ENCODE measurements at regions not wholly inside any gene's neighbourhood (a gene's known extent, or its start where the extent isn't known, plus 50 kb on each side); places are given as distances from the start of the nearest gene placed in this dataset.

- H3K4me3 ChIP-seq (ENCODE audit: low read depth, low read length): no peak overlapping the region
- DNase-seq (ENCODE audit: low read depth): no peak
- TF ChIP-seq CTCF (IDR thresholded peaks at IDR 0.05; ENCODE audit: insufficient read depth, low read depth, low read length, missing control alignments): no peak
Observed at GRCh38 chr13:31962731-31963370, 68.7 kb upstream of the FRY start.

GRCh38 chr13:31963631-31964030 lies 67.9 kb upstream of the FRY start:
- H3K4me3 ChIP-seq (ENCODE audit: low read depth, low read length): no peak overlapping the region
- DNase-seq (ENCODE audit: low read depth): no peak
- no peak for TF ChIP-seq CTCF (IDR thresholded peaks at IDR 0.05; ENCODE audit: insufficient read depth, low read depth, low read length, missing control alignments)

- H3K4me3 ChIP-seq (ENCODE audit: low read depth, low read length): no peak overlapping the region
- no peak for DNase-seq (ENCODE audit: low read depth)
- no peak for TF ChIP-seq CTCF (IDR thresholded peaks at IDR 0.05; ENCODE audit: insufficient read depth, low read depth, low read length, missing control alignments)
Observed at GRCh38 chr13:31964168-31964567, 67.4 kb upstream of the FRY start.

- H3K4me3 ChIP-seq (ENCODE audit: low read depth, low read length): no peak overlapping the region
- no peak for TF ChIP-seq CTCF (IDR thresholded peaks at IDR 0.05; ENCODE audit: insufficient read depth, low read depth, low read length, missing control alignments)
- DNase-seq (ENCODE audit: low read depth): peak; percentile 91
Observed at GRCh38 chr13:31965361-31966066, 66.1 kb upstream of the FRY start.

- TF ChIP-seq CTCF (IDR thresholded peaks at IDR 0.05; ENCODE audit: insufficient read depth, low read depth, low read length, missing control alignments): peak; percentile 15
- no peak for DNase-seq (ENCODE audit: low read depth)
- no peak overlapping the region for H3K4me3 ChIP-seq (ENCODE audit: low read depth, low read length)
Observed at GRCh38 chr13:31967155-31967554, 64.4 kb upstream of the FRY start.

GRCh38 chr13:31968473-31968872 lies 63.1 kb upstream of the FRY start:
- no peak for TF ChIP-seq CTCF (IDR thresholded peaks at IDR 0.05; ENCODE audit: insufficient read depth, low read depth, low read length, missing control alignments)
- no peak overlapping the region for H3K4me3 ChIP-seq (ENCODE audit: low read depth, low read length)
- DNase-seq (ENCODE audit: low read depth): peak; percentile 68
